Subcutaneous abdominal adipose tissue (tissue), 5 donors: ENCODE measurements at regions not wholly inside any gene's neighbourhood (a gene's known extent, or its start where the extent isn't known, plus 50 kb on each side); places are given as distances from the start of the nearest gene placed in this dataset.

Experiments used
- H3K27ac ChIP-seq: one replicate; pipeline ENCODE4 v1.7.0; 2013; ENCODE audit warnings: low read depth, mild to moderate bottlenecking, inconsistent platforms, low read length, moderate library complexity
- H3K27me3 ChIP-seq, 5 donors: one replicate each; pipeline ENCODE4 v1.7.0; 2013; ENCODE audit warnings: low read length in 5 of 5, inconsistent platforms in 1 of 5; ENCODE audit not compliant: control insufficient read depth in 5 of 5, insufficient read depth in 4 of 5
- H3K36me3 ChIP-seq, 5 donors: one replicate each; pipeline ENCODE4 v1.7.0; 2013; ENCODE audit warnings: low read length in 5 of 5; ENCODE audit not compliant: control insufficient read depth in 5 of 5, insufficient read depth in 5 of 5
- H3K4me1 ChIP-seq, 5 donors: one replicate each; pipeline ENCODE4 v1.7.0; 2013; ENCODE audit warnings: low read length in 5 of 5, mild to moderate bottlenecking in 3 of 5, moderate library complexity in 1 of 5; ENCODE audit not compliant: control insufficient read depth in 5 of 5, insufficient read depth in 5 of 5
- H3K4me3 ChIP-seq, 5 donors: one replicate each; pipeline ENCODE4 v1.7.0; 2013; ENCODE audit warnings: low read length in 5 of 5, low read depth in 1 of 5
- H3K9ac ChIP-seq, 5 donors: one replicate each; pipeline ENCODE4 v1.7.0; 2013; ENCODE audit warnings: low read length in 5 of 5, mild to moderate bottlenecking in 4 of 5, moderate library complexity in 3 of 5
- H3K9me3 ChIP-seq, 5 donors: one replicate each; pipeline ENCODE4 v1.7.0; 2013; ENCODE audit warnings: low read length in 5 of 5; ENCODE audit not compliant: control insufficient read depth in 5 of 5
- donor health status: healthy.
- donor health status: healthy.
- donor health status: healthy.
- donor health status: healthy.
- donor health status: healthy.

DNA sequence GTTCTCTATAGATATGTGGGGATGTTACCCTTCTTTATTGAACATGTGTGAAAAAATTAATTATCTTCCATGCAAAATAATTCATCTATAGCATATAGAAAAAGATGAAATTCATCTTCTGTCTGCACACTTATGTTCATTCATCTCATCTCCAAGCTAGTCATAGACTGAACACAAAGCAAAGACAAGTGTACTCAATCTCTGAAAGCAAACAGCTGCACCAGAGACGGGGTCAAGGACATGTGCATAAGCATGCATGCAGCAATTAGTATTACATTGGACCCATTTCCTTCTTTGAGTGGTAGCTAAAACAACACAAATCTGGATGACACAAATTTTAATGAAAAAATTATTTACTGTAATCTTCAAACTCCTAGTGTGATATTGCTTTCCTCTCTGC, 547.0 kb upstream of the COX7C start:
- Histone ChIP-seq H3K27me3 (no peaks in the 10 kb centered on the region), H3K27ac (no peak overlapping the region), H3K9ac (no peak overlapping the region), H3K4me3 (no peak overlapping the region), H3K9me3 (no peaks in the 10 kb centered on the region), H3K4me1 (no peaks in the 10 kb centered on the region), H3K36me3 (no peaks in the 10 kb centered on the region)

DNA sequence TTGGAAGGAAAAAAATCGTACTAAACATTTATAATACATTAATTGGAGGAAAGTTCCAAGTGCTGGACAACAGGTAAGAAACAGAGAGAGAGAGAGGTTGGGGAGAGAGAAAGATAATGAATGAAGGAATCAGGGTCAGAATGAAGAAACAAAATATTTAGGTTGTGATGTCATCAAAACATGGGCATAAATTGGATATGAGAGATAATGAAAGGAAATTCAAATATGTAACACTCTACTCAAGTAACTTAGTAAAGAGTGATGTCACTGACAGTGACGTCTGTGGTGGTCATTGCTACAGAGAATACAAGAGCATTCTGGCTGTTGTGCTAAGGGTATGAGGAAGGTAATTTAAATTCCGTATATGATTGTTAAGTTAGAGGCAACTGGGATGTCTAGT, 543.4 kb upstream of the COX7C start:
- Histone ChIP-seq H3K4me3 (no peak overlapping the region), H3K9ac (no peak overlapping the region), H3K36me3 (no peaks in the 10 kb centered on the region), H3K9me3 (peaks cover 0 to 5% (median 0%) of the 10 kb centered on the region in 5 donors), H3K27me3 (no peaks in the 10 kb centered on the region), H3K4me1 (no peaks in the 10 kb centered on the region), H3K27ac (no peak overlapping the region)

DNA sequence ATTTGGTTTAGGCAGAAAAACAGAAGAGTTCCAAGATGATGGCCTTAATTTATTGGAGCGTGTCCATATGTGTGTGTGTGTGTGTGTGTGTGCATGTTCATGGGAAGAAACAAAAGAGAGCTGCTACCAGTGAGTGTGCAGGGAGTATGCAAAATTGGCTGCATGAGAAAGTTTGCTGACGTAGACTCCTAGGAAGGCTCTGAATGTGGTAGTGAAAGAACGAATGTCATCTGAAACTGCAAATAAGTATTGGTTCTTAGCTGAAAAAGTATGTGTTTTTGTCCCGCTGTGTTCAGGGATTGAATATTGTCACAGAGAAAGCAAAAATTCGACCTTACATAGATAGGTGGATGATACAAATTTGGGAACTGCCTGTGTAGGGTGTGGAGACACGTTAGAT, 542.6 kb upstream of the COX7C start:
- Histone ChIP-seq H3K9me3 (peaks cover 0 to 5% (median 0%) of the 10 kb centered on the region in 5 donors), H3K36me3 (no peaks in the 10 kb centered on the region), H3K4me1 (no peaks in the 10 kb centered on the region), H3K9ac (no peak overlapping the region), H3K27me3 (no peaks in the 10 kb centered on the region), H3K27ac (no peak overlapping the region), H3K4me3 (no peak overlapping the region)

DNA sequence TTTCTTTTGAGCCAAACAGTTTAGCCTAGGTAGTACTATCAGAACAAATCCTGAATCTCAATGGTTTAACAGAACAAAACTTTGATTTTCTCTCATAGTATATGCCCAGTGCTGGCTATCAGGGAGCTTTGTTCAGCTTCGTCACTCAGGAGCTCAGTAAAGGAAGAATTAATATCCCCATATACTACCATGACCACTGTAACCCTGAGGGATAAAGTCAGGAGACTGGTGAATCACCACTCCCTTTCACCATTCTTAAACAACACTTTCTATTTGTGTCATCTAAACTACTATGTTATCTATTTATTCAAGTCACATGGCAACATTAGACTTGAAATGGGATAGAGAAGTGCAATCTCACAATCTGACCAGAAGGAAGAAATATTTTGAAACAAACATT, 522.6 kb upstream of the COX7C start:
- Histone ChIP-seq H3K9ac (no peak overlapping the region), H3K9me3 (no peaks in the 10 kb centered on the region), H3K4me1 (peaks cover 0 to 2% (median 0%) of the 10 kb centered on the region in 5 donors), H3K36me3 (no peaks in the 10 kb centered on the region), H3K4me3 (no peak overlapping the region), H3K27me3 (no peaks in the 10 kb centered on the region), H3K27ac (no peak overlapping the region)

DNA sequence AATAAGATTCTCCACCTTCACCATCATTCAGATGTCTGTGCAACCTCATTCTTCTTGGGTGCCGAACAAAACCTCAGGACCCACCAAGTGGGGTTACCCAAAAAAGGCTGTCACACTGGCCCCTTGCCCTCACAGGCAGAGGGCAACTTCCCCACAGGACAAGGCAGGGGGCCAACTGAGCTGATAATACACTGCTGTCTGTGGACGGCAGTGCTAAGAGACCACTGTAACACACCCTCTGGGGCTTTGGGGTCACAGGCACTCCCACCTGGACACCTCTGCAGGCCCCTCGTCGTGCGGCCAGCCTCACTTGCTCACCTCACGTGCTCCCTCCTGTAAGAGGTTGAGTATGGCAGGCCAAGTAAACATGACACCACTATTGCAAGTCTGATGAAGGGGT, 515.8 kb upstream of the COX7C start:
- Histone ChIP-seq H3K27me3 (no peaks in the 10 kb centered on the region), H3K9me3 (no peaks in the 10 kb centered on the region), H3K4me1 (no peaks in the 10 kb centered on the region), H3K4me3 (no peak overlapping the region), H3K9ac (no peak overlapping the region), H3K36me3 (no peaks in the 10 kb centered on the region), H3K27ac (no peak overlapping the region)

DNA sequence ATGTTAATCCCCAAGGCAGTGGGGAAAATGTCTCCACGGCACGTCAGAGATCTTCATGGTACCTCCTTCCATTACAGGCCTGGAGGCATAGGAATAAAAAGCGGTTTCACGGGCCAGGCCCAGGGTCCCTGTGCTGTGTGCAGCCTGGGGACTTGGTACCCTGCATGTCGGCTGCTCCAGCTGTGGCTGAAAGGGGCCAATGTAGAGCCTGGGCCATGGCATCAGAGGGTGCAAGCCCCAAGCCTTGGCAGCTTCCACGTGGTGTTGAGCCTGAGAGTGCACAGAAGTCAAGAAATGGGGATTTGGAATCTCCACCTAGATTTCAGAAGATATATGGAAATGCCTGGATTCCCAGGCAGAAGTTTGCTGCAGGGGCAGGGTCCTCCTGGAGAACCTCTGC, 508.9 kb upstream of the COX7C start:
- Histone ChIP-seq H3K9ac (no peak overlapping the region), H3K9me3 (peaks cover 0 to 4% (median 0%) of the 10 kb centered on the region in 5 donors), H3K27ac (no peak overlapping the region), H3K4me3 (no peak overlapping the region), H3K4me1 (no peaks in the 10 kb centered on the region), H3K36me3 (no peaks in the 10 kb centered on the region), H3K27me3 (no peaks in the 10 kb centered on the region)

DNA sequence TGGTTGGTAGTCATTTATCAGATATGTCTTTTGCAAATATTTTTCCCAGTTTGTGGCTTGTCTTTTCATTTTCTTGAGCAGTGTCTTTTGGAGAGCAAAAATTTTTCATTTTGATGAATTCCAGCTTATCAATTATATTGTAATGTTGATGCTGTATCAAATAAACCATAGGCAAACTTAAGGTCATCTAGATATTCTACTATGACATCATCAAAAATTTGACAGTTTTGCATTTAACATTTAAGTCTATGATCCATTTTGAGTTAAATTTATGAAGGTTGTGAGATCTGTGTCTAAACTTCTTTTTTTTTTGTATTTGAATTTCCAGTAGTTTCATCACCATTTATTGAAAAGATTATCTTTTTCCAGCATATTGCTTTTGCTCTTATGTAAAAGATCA, 505.5 kb upstream of the COX7C start:
- Histone ChIP-seq H3K9me3 (peaks cover 0 to 4% (median 0%) of the 10 kb centered on the region in 5 donors), H3K9ac (no peak overlapping the region), H3K4me3 (no peak overlapping the region), H3K27me3 (no peaks in the 10 kb centered on the region), H3K27ac (no peak overlapping the region), H3K4me1 (no peaks in the 10 kb centered on the region), H3K36me3 (no peaks in the 10 kb centered on the region)

DNA sequence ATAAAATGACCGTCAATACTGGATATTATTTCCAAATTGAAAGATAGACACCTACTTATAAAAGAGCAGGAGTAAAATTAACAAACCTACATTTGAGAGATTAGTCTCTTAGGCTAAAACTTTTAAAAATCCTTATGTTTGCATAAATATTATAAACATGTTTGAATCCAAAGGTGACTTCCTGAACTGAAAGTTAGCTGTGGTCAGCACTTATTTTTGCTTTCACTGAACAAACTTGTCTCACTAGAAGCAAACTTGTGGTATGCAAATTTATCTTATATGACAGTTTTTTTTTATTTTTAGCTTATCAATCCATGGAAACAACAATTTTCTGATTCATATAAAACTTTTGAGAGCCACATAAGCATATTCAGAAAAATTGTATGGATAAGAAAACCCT, 502.6 kb upstream of the COX7C start:
- Histone ChIP-seq H3K9ac (no peak overlapping the region), H3K27ac (no peak overlapping the region), H3K9me3 (no peaks in the 10 kb centered on the region), H3K4me3 (no peak overlapping the region), H3K36me3 (no peaks in the 10 kb centered on the region), H3K27me3 (no peaks in the 10 kb centered on the region), H3K4me1 (no peaks in the 10 kb centered on the region)

DNA sequence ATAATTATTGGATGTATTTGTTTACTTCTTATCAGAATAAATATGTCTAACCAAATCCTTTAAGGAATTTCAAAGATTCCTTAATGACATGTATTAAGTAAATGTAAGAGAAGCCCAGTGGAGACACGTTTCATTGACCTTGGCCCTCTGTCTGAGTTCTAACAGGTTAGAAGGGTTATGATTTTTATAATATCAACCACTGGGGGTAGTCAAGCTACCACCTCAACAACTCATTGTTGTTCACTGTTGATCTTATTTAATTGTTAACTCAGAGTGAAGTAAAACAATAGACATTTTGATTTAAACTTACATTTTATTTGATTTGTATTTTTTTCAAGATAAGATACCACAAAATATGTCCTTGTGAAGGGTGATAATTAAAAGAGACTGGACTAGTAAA, 499.2 kb upstream of the COX7C start:
- Histone ChIP-seq H3K4me3 (no peak overlapping the region), H3K27me3 (no peaks in the 10 kb centered on the region), H3K9me3 (no peaks in the 10 kb centered on the region), H3K27ac (no peak overlapping the region), H3K4me1 (no peaks in the 10 kb centered on the region), H3K9ac (no peak overlapping the region), H3K36me3 (no peaks in the 10 kb centered on the region)

DNA sequence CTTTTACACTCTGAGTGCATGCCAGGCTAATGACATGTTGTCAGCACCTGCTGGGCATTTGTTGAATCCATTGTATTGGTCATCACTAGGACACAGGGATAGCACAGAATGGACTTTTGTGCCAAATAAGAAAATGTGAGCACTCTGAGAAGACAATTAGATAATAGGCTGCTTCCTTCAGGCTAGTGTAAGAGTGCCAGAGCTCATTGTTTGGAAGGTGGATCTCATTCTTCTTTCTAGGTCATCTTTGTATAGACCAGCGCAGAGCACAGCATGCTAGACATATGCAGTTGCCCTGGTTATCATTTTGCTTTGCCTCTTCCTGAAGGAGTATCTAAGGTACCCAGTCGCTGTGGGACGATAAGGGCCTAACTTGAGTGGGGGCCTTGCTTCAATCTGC, 493.4 kb upstream of the COX7C start:
- H3K9ac ChIP-seq, result no peak overlapping the region
- H3K27ac ChIP-seq, result no peak overlapping the region
- H3K4me3 ChIP-seq, result no peak overlapping the region
- H3K36me3 ChIP-seq, result no peaks in the 10 kb centered on the region
- H3K27me3 ChIP-seq, result no peaks in the 10 kb centered on the region
- no peaks in the 10 kb centered on the region for H3K9me3 ChIP-seq
- no peaks in the 10 kb centered on the region for H3K4me1 ChIP-seq
